LoVo (cell line): ENCODE measurements at regions not wholly inside any gene's neighbourhood (a gene's known extent, or its start where the extent isn't known, plus 50 kb on each side); places are given as distances from the start of the nearest gene placed in this dataset.
A peak's percentile ranks its signal among the peaks of the same experiment; 100 is the strongest.

Source experiments
- DNase-seq: peaks from one replicate; pipeline ENCODE4 v3.0.0-alpha.2; 2016; ENCODE audit warnings: low spot score

- DNase-seq, result no peak
These were observed 84.9 kb upstream of the GLIS3 start for GRCh38 chr9:4384750-4385149.

GRCh38 chr9:4382722-4383317 is 83.0 kb upstream of the GLIS3 start:
- DNase-seq, result peak; percentile 44

GRCh38 chr9:4381744-4382143 is 81.9 kb upstream of the GLIS3 start:
- no peak for DNase-seq

- no peak for DNase-seq
These were observed 80.5 kb upstream of the GLIS3 start for GRCh38 chr9:4380406-4380805.

GRCh38 chr9:4375424-4376200 is 75.7 kb upstream of the GLIS3 start:
- DNase-seq, result peak; percentile 61

- DNase-seq, result no peak
These were observed 71.2 kb upstream of the GLIS3 start for GRCh38 chr9:4371108-4371507.

GRCh38 chr9:4370501-4370900 is 70.6 kb upstream of the GLIS3 start:
- no peak for DNase-seq

GRCh38 chr9:4366591-4367330 is 66.9 kb upstream of the GLIS3 start:
- DNase-seq, result peak; percentile 45

- no peak for DNase-seq
These were observed 65.2 kb upstream of the GLIS3 start for GRCh38 chr9:4365055-4365454.

GRCh38 chr9:4362281-4362680 is 62.4 kb upstream of the GLIS3 start:
- DNase-seq, result no peak

GRCh38 chr9:4359016-4359415 is 59.1 kb upstream of the GLIS3 start:
- DNase-seq, result no peak

GRCh38 chr9:4357929-4358328 is 58.1 kb upstream of the GLIS3 start:
- no peak for DNase-seq

GRCh38 chr9:4356306-4356705 is 56.4 kb upstream of the GLIS3 start:
- DNase-seq, result no peak

- no peak for DNase-seq
These were observed 53.4 kb upstream of the GLIS3 start for GRCh38 chr9:4353236-4353635.

GRCh38 chr9:4349816-4350418 is 50.0 kb upstream of the GLIS3 start:
- DNase-seq, result no peak
